Tibial artery (tissue), 4 donors: ENCODE measurements at regions not wholly inside any gene's neighbourhood (a gene's known extent, or its start where the extent isn't known, plus 50 kb on each side); places are given as distances from the start of the nearest gene placed in this dataset.
A peak's percentile ranks its signal among the peaks of the same experiment; 100 is the strongest.

Experiments
- DNase-seq, 2 donors: peaks; one replicate each; pipeline ENCODE4 v3.0.0-alpha.2; 2019
- H3K27ac ChIP-seq, 2 donors: fragments of 200-600 bp; sonication (generic) in 1 of 2; 1 replicate in 1 of 2; 2 replicates in 1 of 2; pipeline ENCODE4 v1.5.1; 2018 to 2019; ENCODE audit warnings: mild to moderate bottlenecking in 1 of 2
- H3K27me3 ChIP-seq, 2 donors: fragments of 200-600 bp; sonication (generic) in 1 of 2; one replicate each; pipeline versions ENCODE4 v1.5.1 to v1.6.0; 2016 to 2019
- H3K36me3 ChIP-seq, 3 donors: fragments of 200-600 bp; sonication (generic) in 2 of 3; one replicate each; pipeline ENCODE4 v1.5.1; 2016 to 2019; ENCODE audit warnings: mild to moderate bottlenecking in 2 of 3
- H3K4me1 ChIP-seq, 4 donors: fragments of 200-600 bp; sonication (generic) in 2 of 4; 1 replicate in 3 of 4; 2 replicates in 1 of 4; pipeline ENCODE4 v1.5.1; 2016 to 2019
- H3K4me3 ChIP-seq, 2 donors: fragments of 200-600 bp; sonication (generic) in 1 of 2; 1 replicate in 1 of 2; 2 replicates in 1 of 2; pipeline ENCODE4 v1.5.1; 2018 to 2019; ENCODE audit warnings: mild to moderate bottlenecking in 2 of 2
- H3K9me3 ChIP-seq, 3 donors: fragments of 200-600 bp; sonication (generic) in 1 of 3; one replicate each; pipeline ENCODE4 v1.5.1; 2016 to 2019
- CTCF ChIP-seq, 2 experiments: fragments of 200-600 bp in 1 of 2; fragments of 450-650 bp in 1 of 2; IDR thresholded peaks; one replicate each; pipeline ENCODE4 v1.5.1; 2017 to 2019; ENCODE audit warnings: antibody characterized with exemption in 2 of 2, mild to moderate bottlenecking in 1 of 2, moderate library complexity in 1 of 2
- intact Hi-C: fragments of 100-400 bp; cut with DNase I; formaldehyde crosslinking; loops from one replicate; pipeline ENCODE4 v1.15.0; 2023; ENCODE audit warnings: low total_unique reads

- DNase-seq, result no peak
- Histone ChIP-seq H3K4me3 (no peak overlapping the region), H3K4me1 (peaks cover 0 to 8% (median 0%) of the 10 kb centered on the region in 4 donors), H3K27ac (no peak overlapping the region), H3K9me3 (no peaks in the 10 kb centered on the region), H3K36me3 (no peaks in the 10 kb centered on the region), H3K27me3 (no peaks in the 10 kb centered on the region)
- intact Hi-C loops, result no loop called here
- no peak for TF ChIP-seq CTCF (IDR thresholded peaks at IDR 0.05)
Measured at GRCh38 chr5:74257060-74257527, 383.4 kb downstream of the ENC1 start.

GRCh38 chr5:74255692-74256392 is 384.7 kb downstream of the ENC1 start:
- H3K9me3 ChIP-seq, result no peaks in the 10 kb centered on the region
- no peak for TF ChIP-seq CTCF (IDR thresholded peaks at IDR 0.05)
- H3K36me3 ChIP-seq, result no peaks in the 10 kb centered on the region
- H3K4me3 ChIP-seq, result no peak overlapping the region
- DNase-seq, result no peak
- H3K27ac ChIP-seq, result no peak overlapping the region
- no peaks in the 10 kb centered on the region for H3K27me3 ChIP-seq
- intact Hi-C loops, result no loop called here
- H3K4me1 ChIP-seq, result peaks cover 0 to 8% (median 0%) of the 10 kb centered on the region in 4 donors

- intact Hi-C loops, result no loop called here
Measured at GRCh38 chr5:74254257-74254656, 386.3 kb downstream of the ENC1 start.

GRCh38 chr5:74252044-74252443 is 388.5 kb downstream of the ENC1 start:
- Histone ChIP-seq H3K4me1 (peaks cover 0 to 4% (median 0%) of the 10 kb centered on the region in 4 donors), H3K27ac (no peak overlapping the region), H3K4me3 (no peak overlapping the region), H3K36me3 (no peaks in the 10 kb centered on the region), H3K27me3 (no peaks in the 10 kb centered on the region), H3K9me3 (no peaks in the 10 kb centered on the region)
- TF ChIP-seq CTCF (IDR thresholded peaks at IDR 0.05), result no peak
- intact Hi-C loops, result no loop called here
- DNase-seq, result no peak

More at GRCh38 chr5:74254257-74254656, 386.3 kb downstream of the ENC1 start:
- no peaks in the 10 kb centered on the region for H3K9me3 ChIP-seq
- H3K4me1 ChIP-seq, result peaks cover 0 to 8% (median 0%) of the 10 kb centered on the region in 4 donors
- H3K36me3 ChIP-seq, result no peaks in the 10 kb centered on the region
- TF ChIP-seq CTCF (IDR thresholded peaks at IDR 0.05), result no peak
- DNase-seq, result no peak
- H3K4me3 ChIP-seq, result no peak overlapping the region
- no peaks in the 10 kb centered on the region for H3K27me3 ChIP-seq
- no peak overlapping the region for H3K27ac ChIP-seq

- no peak for TF ChIP-seq CTCF (IDR thresholded peaks at IDR 0.05)
- H3K4me3 ChIP-seq, result no peak overlapping the region
- H3K27me3 ChIP-seq, result no peaks in the 10 kb centered on the region
- no peaks in the 10 kb centered on the region for H3K4me1 ChIP-seq
- intact Hi-C loops, result no loop called here
- DNase-seq, result peak; percentile 66 to 71
- no peaks in the 10 kb centered on the region for H3K36me3 ChIP-seq
- no peaks in the 10 kb centered on the region for H3K9me3 ChIP-seq
- no peak overlapping the region for H3K27ac ChIP-seq
Measured at GRCh38 chr5:74251141-74252035, 389.1 kb downstream of the ENC1 start.
